Fibroblast of mammary gland (primary cell): ENCODE measurements at regions not wholly inside any gene's neighbourhood (a gene's known extent, or its start where the extent isn't known, plus 50 kb on each side); places are given as distances from the start of the nearest gene placed in this dataset.

ENCODE experiments used
- DNase-seq: peaks from one replicate; pipeline ENCODE4 v3.0.0-alpha.2; 2010; ENCODE audit warnings: low read depth
- H3K4me3 ChIP-seq: 2 replicates; pipeline ENCODE4 v1.5.1; 2011; ENCODE audit warnings: low read depth, mild to moderate bottlenecking, low read length, moderate library complexity; ENCODE audit not compliant: control insufficient read depth
- CTCF ChIP-seq: conservative IDR thresholded peaks from 2 replicates; pipeline ENCODE4 v1.5.1; 2011; ENCODE audit warnings: low read depth, low read length, inconsistent platforms; ENCODE audit not compliant: control insufficient read depth, insufficient read depth

- TF ChIP-seq CTCF, result no peak
- no peak for DNase-seq
- H3K4me3 ChIP-seq, result no peak overlapping the region
Measured at GRCh38 chr2:150706561-150706960, 219.1 kb upstream of the RND3 start.

GRCh38 chr2:150705767-150706166, 218.3 kb upstream of the RND3 start:
- no peak for DNase-seq
- no peak overlapping the region for H3K4me3 ChIP-seq
- TF ChIP-seq CTCF, result no peak

- H3K4me3 ChIP-seq, result no peak overlapping the region
- no peak for DNase-seq
- TF ChIP-seq CTCF, result no peak
Measured at GRCh38 chr2:150705357-150705756, 217.9 kb upstream of the RND3 start.

- DNase-seq, result no peak
- H3K4me3 ChIP-seq, result no peak overlapping the region
Measured at GRCh38 chr2:150702791-150703190, 215.3 kb upstream of the RND3 start.

GRCh38 chr2:150700666-150701580, 213.5 kb upstream of the RND3 start:
- H3K4me3 ChIP-seq, result no peak overlapping the region
- DNase-seq, result no peak
- TF ChIP-seq CTCF, result no peak

More at GRCh38 chr2:150702791-150703190, 215.3 kb upstream of the RND3 start:
- no peak for TF ChIP-seq CTCF

GRCh38 chr2:150699218-150699617, 211.8 kb upstream of the RND3 start:
- H3K4me3 ChIP-seq, result no peak overlapping the region
- no peak for DNase-seq

More at GRCh38 chr2:150699218-150699617, 211.8 kb upstream of the RND3 start:
- TF ChIP-seq CTCF, result no peak
